GM21825 (cell line): ENCODE measurements at regions not wholly inside any gene's neighbourhood (a gene's known extent, or its start where the extent isn't known, plus 50 kb on each side); places are given as distances from the start of the nearest gene placed in this dataset.
"Not testable (repeated sequence)": the region's sequence is repeated elsewhere in the genome, so short reads cannot be mapped to it uniquely, and the experiment has no call there.

Source experiments
- ATAC-seq: cut with Tn5 transposase; IDR thresholded peaks from one replicate; pipeline ENCODE4 v1.9.1; 2021; ENCODE audit warnings: mild to moderate bottlenecking, moderate library complexity; ENCODE audit not compliant: unreplicated experiment

DNA sequence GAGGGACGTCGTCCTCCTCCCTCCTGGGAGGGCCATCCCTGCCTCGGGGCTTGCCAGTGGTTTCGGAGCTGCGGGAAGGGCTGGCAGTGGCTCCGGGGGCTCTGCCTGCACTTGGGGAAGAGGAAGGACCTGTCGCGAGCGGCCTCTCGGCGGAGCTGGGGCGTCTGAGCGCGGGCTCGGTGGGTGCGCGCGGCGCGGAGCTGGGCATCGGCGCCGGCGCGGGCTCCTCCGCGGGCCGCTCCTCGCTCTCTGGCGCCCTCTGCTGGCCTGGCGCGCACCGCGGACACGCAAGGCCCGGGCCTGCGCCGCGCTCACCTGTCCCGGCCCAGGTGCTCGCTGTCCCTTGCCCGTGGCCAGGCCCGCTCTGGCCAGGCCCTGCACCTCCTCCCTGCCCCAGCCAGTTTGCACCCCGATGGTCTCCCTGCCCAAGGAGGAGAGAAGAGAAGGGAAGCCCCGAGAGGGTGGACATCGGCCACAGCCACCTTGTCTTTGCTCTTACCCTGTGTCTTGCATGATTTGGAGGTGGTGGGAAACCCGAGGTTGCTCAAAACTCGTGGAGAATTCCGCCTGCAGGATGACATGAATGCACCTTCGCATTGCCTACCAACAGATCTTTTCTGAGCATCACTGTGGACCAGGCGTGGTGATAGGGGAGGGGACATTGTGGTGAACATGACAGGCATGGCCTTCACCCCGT, 119.2 kb downstream of the OTOP1 start:
- ATAC-seq: not testable (repeated sequence)

DNA sequence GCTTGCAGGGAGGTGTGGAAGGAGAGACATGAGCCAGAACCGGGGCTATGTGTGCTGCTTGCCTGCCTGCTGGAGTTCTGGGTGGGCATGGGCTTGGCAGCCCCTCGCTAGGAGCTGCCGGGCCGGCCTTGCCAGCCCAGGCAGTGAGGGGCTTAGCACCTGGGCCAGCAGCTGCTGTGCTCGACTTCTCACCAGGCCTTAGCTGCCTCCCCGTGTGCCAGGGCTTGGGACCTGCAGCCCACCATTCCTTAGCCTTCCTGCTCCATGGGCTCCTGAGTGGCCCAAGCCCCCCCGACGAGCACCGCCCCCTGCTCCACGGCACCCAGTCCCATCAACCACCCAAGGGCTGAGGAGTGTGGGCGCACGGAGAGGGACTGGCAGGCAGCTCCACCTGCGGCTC, 111.3 kb downstream of the OTOP1 start:
- ATAC-seq: not testable (repeated sequence)

DNA sequence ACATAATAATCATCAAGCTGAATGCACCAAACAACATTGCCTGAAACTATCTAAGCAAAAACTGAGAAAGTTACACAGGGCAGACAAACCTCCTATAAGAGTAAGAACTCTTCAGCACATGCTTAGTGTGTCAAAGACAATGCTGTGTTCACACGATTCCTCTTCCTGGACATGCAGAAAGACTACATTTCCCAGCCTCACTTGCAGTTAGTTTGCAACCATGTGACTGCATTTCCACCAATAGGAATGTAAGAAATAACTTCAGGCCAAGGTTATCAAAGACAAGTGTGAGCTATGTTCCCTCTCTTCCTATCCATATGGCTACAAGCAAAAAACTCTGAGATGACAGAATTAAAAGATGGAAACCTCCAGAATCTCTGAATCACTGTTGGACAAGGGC, 109.8 kb downstream of the OTOP1 start:
- ATAC-seq: not testable (repeated sequence)

- not testable (repeated sequence) for ATAC-seq
These were observed 92.4 kb downstream of the OTOP1 start for GRCh38 chr4:4134368-4134767.

GRCh38 chr4:4136621-4137020, 90.1 kb downstream of the OTOP1 start:
- ATAC-seq: not testable (repeated sequence)
